ENCODE measurements at regions not wholly inside any gene's neighbourhood (a gene's known extent, or its start where the extent isn't known, plus 50 kb on each side); places are given as distances from the start of the nearest gene placed in this dataset.

DNA sequence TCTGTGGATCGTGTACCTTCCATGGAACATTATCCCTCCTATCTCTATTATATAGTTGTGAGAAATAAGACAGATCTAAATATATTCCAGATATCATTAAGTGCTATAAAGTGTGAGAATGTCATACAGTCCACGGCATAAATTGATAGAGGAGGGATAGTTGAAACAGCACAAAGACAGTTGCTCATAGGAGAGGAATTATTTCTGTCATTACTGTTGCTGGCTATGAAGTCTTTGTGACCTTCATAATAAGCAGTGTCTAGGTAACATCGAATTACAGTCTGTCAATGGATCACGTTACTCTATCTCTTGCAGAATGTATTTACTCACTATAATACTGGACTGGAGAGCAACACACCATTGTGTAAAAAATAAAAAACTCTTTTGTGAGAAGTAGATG is 671.5 kb upstream of the PCDH20 start:
- 73% methylated on average over 4 of the region's 4 CpGs for WGBS

GRCh38 chr13:62085337-62086229 is 669.9 kb upstream of the PCDH20 start:
- WGBS, result 51% methylated on average over 5 of the region's 5 CpGs
- H3K9ac ChIP-seq (ENCODE audit: low read depth in 1 of 2, low read length in 2 of 2), result no peak overlapping the region
- no peaks in the 10 kb centered on the region for H3K4me1 ChIP-seq (ENCODE audit: control insufficient read depth in 4 of 4, insufficient read depth in 4 of 4, low read length in 3 of 4)
- no peaks in the 10 kb centered on the region for H3K9me3 ChIP-seq (ENCODE audit: control insufficient read depth in 4 of 4, low read length in 3 of 4)
- no peak overlapping the region for H3K4me3 ChIP-seq (ENCODE audit: low read depth in 1 of 3, low read length in 3 of 3)
- no peak overlapping the region for H3K27ac ChIP-seq (ENCODE audit: low read depth in 1 of 2, low read length in 2 of 2)
- no peak for DNase-seq (ENCODE audit: low spot score)
- H3K27me3 ChIP-seq (ENCODE audit: control insufficient read depth in 4 of 4, insufficient read depth in 4 of 4, low read length in 3 of 4), result no peaks in the 10 kb centered on the region
- no peaks in the 10 kb centered on the region for H3K36me3 ChIP-seq (ENCODE audit: control insufficient read depth in 4 of 4, insufficient read depth in 3 of 4, low read depth in 1 of 4, low read length in 3 of 4)
- TF ChIP-seq RAD21 (IDR thresholded peaks at IDR 0.05) (no peak), GABPA (IDR thresholded peaks at IDR 0.05 in 1 of 2, conservative IDR thresholded peaks at IDR 0.05 in 1 of 2) (no peak), YY1 (IDR thresholded peaks at IDR 0.05) (no peak), RXRA (IDR thresholded peaks at IDR 0.05) (no peak), FOXA1 (IDR thresholded peaks at IDR 0.05) (no peak), EGR1 (IDR thresholded peaks at IDR 0.05; ENCODE audit: low read depth in 2 of 2) (no peak), TAF1 (conservative IDR thresholded peaks at IDR 0.05) (no peak), CTCF (IDR thresholded peaks at IDR 0.05; ENCODE audit: low read depth, low read length, missing input control) (no peak), JUND (IDR thresholded peaks at IDR 0.05) (no peak), FOXA2 (IDR thresholded peaks at IDR 0.05) (no peak), REST (IDR thresholded peaks at IDR 0.05) (no peak)
- TF ChIP-seq, protein P1, sequence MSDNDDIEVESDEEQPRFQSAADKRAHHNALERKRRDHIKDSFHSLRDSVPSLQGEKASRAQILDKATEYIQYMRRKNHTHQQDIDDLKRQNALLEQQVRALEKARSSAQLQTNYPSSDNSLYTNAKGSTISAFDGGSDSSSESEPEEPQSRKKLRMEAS (IDR thresholded peaks at IDR 0.05), result no peak

More for the DNA sequence above, 671.5 kb upstream of the PCDH20 start:
- no peak for DNase-seq (ENCODE audit: low spot score)
- Histone ChIP-seq H3K9ac (ENCODE audit: low read depth in 1 of 2, low read length in 2 of 2) (no peak overlapping the region), H3K27ac (ENCODE audit: low read depth in 1 of 2, low read length in 2 of 2) (no peak overlapping the region), H3K36me3 (ENCODE audit: control insufficient read depth in 4 of 4, insufficient read depth in 3 of 4, low read depth in 1 of 4, low read length in 3 of 4) (no peaks in the 10 kb centered on the region), H3K4me1 (ENCODE audit: control insufficient read depth in 4 of 4, insufficient read depth in 4 of 4, low read length in 3 of 4) (no peaks in the 10 kb centered on the region), H3K4me3 (ENCODE audit: low read depth in 1 of 3, low read length in 3 of 3) (no peak overlapping the region), H3K9me3 (ENCODE audit: control insufficient read depth in 4 of 4, low read length in 3 of 4) (no peaks in the 10 kb centered on the region), H3K27me3 (ENCODE audit: control insufficient read depth in 4 of 4, insufficient read depth in 4 of 4, low read length in 3 of 4) (no peaks in the 10 kb centered on the region)
- no peak for TF ChIP-seq ZBTB33 (IDR thresholded peaks at IDR 0.05)
- TF ChIP-seq SP1 (IDR thresholded peaks at IDR 0.05), result no peak
- no peak for TF ChIP-seq RAD21 (IDR thresholded peaks at IDR 0.05)
- no peak for TF ChIP-seq TAF1 (conservative IDR thresholded peaks at IDR 0.05)
- TF ChIP-seq HNF4A (conservative IDR thresholded peaks at IDR 0.05), result no peak
- TF ChIP-seq RXRA (IDR thresholded peaks at IDR 0.05), result no peak
- TF ChIP-seq, protein P1 (IDR thresholded peaks at IDR 0.05), result no peak
- TF ChIP-seq CTCF (IDR thresholded peaks at IDR 0.05; ENCODE audit: low read depth, low read length, missing input control), result no peak

Measured in liver (tissue), 8 donors.